GM19238 (cell line): ENCODE measurements at regions not wholly inside any gene's neighbourhood (a gene's known extent, or its start where the extent isn't known, plus 50 kb on each side); places are given as distances from the start of the nearest gene placed in this dataset.
"Not testable (repeated sequence)": the region's sequence is repeated elsewhere in the genome, so short reads cannot be mapped to it uniquely, and the experiment has no call there.

Source experiments
- DNase-seq: peaks from one replicate; pipeline ENCODE4 v3.0.0; 2011; ENCODE audit warnings: low spot score; ENCODE audit not compliant: insufficient read length

- DNase-seq = no peak
These were observed 55.0 kb upstream of the PPP1R2C start for GRCh38 chrX:42832764-42833549.

- not testable (repeated sequence) for DNase-seq
These were observed 55.6 kb upstream of the PPP1R2C start for GRCh38 chrX:42833550-42833940.

- no peak for DNase-seq
These were observed 59.3 kb upstream of the PPP1R2C start for GRCh38 chrX:42837101-42837726.

GRCh38 chrX:42837747-42838146, 59.8 kb upstream of the PPP1R2C start:
- no peak for DNase-seq

GRCh38 chrX:42839632-42840031, 61.7 kb upstream of the PPP1R2C start:
- DNase-seq = no peak

- DNase-seq = no peak
These were observed 68.8 kb upstream of the PPP1R2C start for GRCh38 chrX:42846741-42847140.

- no peak for DNase-seq
These were observed 77.3 kb upstream of the PPP1R2C start for GRCh38 chrX:42855259-42855658.

- DNase-seq = no peak
These were observed 79.8 kb upstream of the PPP1R2C start for GRCh38 chrX:42857766-42858165.

- no peak for DNase-seq
These were observed 91.0 kb upstream of the PPP1R2C start for GRCh38 chrX:42869011-42869410.

- DNase-seq = peak; percentile 3
These were observed 91.9 kb upstream of the PPP1R2C start for GRCh38 chrX:42869659-42870476.

GRCh38 chrX:42886519-42886918, 108.6 kb upstream of the PPP1R2C start:
- DNase-seq = no peak

- DNase-seq = no peak
These were observed 123.0 kb upstream of the PPP1R2C start for GRCh38 chrX:42900947-42901346.

GRCh38 chrX:42902513-42902912, 124.5 kb upstream of the PPP1R2C start:
- no peak for DNase-seq

- DNase-seq = no peak
These were observed 142.8 kb upstream of the PPP1R2C start for GRCh38 chrX:42920752-42921151.

GRCh38 chrX:42930071-42930470, 152.1 kb upstream of the PPP1R2C start:
- no peak for DNase-seq

- no peak for DNase-seq
These were observed 153.0 kb upstream of the PPP1R2C start for GRCh38 chrX:42930951-42931350.

- DNase-seq = no peak
These were observed 155.2 kb upstream of the PPP1R2C start for GRCh38 chrX:42933187-42933586.

GRCh38 chrX:42934020-42934726, 156.2 kb upstream of the PPP1R2C start:
- DNase-seq = peak; percentile 21

- no peak for DNase-seq
These were observed 163.7 kb upstream of the PPP1R2C start for GRCh38 chrX:42941671-42942070.

GRCh38 chrX:42943051-42943974, 165.3 kb upstream of the PPP1R2C start:
- no peak for DNase-seq
